Activated B cell treated with CpG ODN at 0.5 μM for 24 hours (primary cell): ENCODE measurements at regions not wholly inside any gene's neighbourhood (a gene's known extent, or its start where the extent isn't known, plus 50 kb on each side); places are given as distances from the start of the nearest gene placed in this dataset.

Experiments
- ATAC-seq: fragments of 200-7000 bp; cut with Tn5 transposase; one replicate; pipeline ENCODE4 v1.10.0; 2021; ENCODE audit warnings: low read depth, mild to moderate bottlenecking, moderate library complexity
- CTCF ChIA-PET: fragments of 350-600 bp; sonication (Branson Sonifier 250); formaldehyde crosslinking; loops from one replicate; lab custom pipeline; 2021; ENCODE audit warnings: antibody characterized with exemption; lab: Charles Lee
- POLR2A ChIA-PET: fragments of 350-600 bp; sonication (Branson Sonifier 250); formaldehyde crosslinking; loops from one replicate; lab custom pipeline; 2021; ENCODE audit warnings: antibody characterized with exemption; lab: Charles Lee
- DNase-seq: peaks from one replicate; pipeline ENCODE4 v3.0.0; 2022
- H3K27ac Mint-ChIP-seq: one replicate; pipeline ENCODE4 v1.8.0; 2020; ENCODE audit warnings: mixed read lengths
- H3K27me3 Mint-ChIP-seq: one replicate; pipeline ENCODE4 v1.8.0; 2021; ENCODE audit warnings: mixed read lengths
- H3K36me3 Mint-ChIP-seq: one replicate; pipeline ENCODE4 v1.8.0; 2021; ENCODE audit warnings: low read depth, mixed read lengths
- H3K4me1 Mint-ChIP-seq: one replicate; pipeline ENCODE4 v1.8.0; 2021; ENCODE audit warnings: mixed read lengths
- H3K4me3 Mint-ChIP-seq: one replicate; pipeline ENCODE4 v1.8.0; 2020; ENCODE audit warnings: mild to moderate bottlenecking, mixed read lengths
- H3K9me3 Mint-ChIP-seq: one replicate; pipeline ENCODE4 v1.8.0; 2020; ENCODE audit warnings: mixed read lengths
- intact Hi-C: fragments of 100-400 bp; cut with micrococcal nuclease; formaldehyde crosslinking; loops from one replicate; pipeline ENCODE4 v1.15.1; 2024
- TF ChIP-seq, protein P1 (sequence below): fragments of 200-600 bp; IDR thresholded peaks from one replicate; pipeline ENCODE4 v1.8.0; 2022; ENCODE audit warnings: antibody characterized with exemption, mild to moderate bottlenecking

GRCh38 chr2:83901317-83901716 is 557.8 kb downstream of the SUCLG1 start:
- Mint-ChIP-seq H3K27ac (no peak overlapping the region), H3K4me1 (no peaks in the 10 kb centered on the region), H3K9me3 (peaks cover 2% of the 10 kb centered on the region), H3K27me3 (no peaks in the 10 kb centered on the region), H3K36me3 (no peaks in the 10 kb centered on the region), H3K4me3 (no peak overlapping the region)
- TF ChIP-seq, protein P1, sequence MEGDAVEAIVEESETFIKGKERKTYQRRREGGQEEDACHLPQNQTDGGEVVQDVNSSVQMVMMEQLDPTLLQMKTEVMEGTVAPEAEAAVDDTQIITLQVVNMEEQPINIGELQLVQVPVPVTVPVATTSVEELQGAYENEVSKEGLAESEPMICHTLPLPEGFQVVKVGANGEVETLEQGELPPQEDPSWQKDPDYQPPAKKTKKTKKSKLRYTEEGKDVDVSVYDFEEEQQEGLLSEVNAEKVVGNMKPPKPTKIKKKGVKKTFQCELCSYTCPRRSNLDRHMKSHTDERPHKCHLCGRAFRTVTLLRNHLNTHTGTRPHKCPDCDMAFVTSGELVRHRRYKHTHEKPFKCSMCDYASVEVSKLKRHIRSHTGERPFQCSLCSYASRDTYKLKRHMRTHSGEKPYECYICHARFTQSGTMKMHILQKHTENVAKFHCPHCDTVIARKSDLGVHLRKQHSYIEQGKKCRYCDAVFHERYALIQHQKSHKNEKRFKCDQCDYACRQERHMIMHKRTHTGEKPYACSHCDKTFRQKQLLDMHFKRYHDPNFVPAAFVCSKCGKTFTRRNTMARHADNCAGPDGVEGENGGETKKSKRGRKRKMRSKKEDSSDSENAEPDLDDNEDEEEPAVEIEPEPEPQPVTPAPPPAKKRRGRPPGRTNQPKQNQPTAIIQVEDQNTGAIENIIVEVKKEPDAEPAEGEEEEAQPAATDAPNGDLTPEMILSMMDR = no peak
- ChIA-PET CTCF (no interaction called here), POLR2A (no interaction called here)
- no peak for DNase-seq
- intact Hi-C loops = no loop called here
- ATAC-seq = no peak

DNA sequence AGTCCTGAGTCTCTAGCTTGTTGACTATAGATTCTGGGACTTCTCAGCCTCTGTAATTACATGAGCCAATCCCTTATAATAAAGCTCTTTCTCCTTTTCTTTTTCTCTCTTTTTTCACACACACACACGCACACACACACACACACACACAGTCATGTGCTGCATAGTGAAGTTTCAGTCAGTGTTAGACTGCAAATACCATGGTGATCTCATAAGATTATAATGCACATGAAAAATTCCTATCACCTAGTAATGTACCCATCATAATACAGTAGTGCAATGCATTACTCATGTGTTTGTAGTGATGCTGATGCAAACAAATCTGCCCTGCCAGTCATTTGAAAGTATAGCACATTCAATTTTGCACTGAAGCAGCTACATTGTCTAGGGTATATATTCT is 558.2 kb downstream of the SUCLG1 start:
- H3K4me1 Mint-ChIP-seq = no peaks in the 10 kb centered on the region
- intact Hi-C loops = no loop called here
- ATAC-seq = no peak

DNA sequence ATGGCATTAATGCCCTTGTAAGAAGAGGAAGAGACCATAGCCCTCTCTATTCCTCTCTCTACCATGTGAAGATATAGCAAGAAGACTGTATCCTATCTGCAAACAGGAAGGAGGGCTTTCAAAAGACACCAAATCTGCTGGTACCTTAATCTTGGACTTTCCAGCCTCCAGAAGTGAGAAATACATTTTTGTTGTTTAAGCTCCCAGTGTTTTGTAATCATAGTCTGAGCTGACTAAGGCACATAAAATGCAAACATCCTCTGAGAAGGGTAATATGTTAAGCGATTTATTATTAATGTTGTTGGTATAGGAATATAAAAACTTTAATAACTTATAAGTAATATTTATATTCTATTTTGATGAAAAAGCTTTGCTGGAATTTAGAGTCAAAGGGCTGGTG is 559.8 kb downstream of the SUCLG1 start:
- H3K4me3 Mint-ChIP-seq = no peak overlapping the region
- intact Hi-C loops = no loop called here
- CTCF ChIA-PET = no interaction called here

More for the DNA sequence above, 558.2 kb downstream of the SUCLG1 start:
- ChIA-PET CTCF (no interaction called here), POLR2A (no interaction called here)
- no peaks in the 10 kb centered on the region for H3K27me3 Mint-ChIP-seq
- H3K27ac Mint-ChIP-seq = no peak overlapping the region
- H3K36me3 Mint-ChIP-seq = no peaks in the 10 kb centered on the region
- H3K9me3 Mint-ChIP-seq = peaks cover 2% of the 10 kb centered on the region
- TF ChIP-seq, protein P1 = no peak
- no peak for DNase-seq
- H3K4me3 Mint-ChIP-seq = no peak overlapping the region

GRCh38 chr2:83894976-83895375 is 564.1 kb downstream of the SUCLG1 start:
- H3K9me3 Mint-ChIP-seq = peaks cover 2% of the 10 kb centered on the region
- DNase-seq (no peak), ATAC-seq (no peak)
- no peaks in the 10 kb centered on the region for H3K27me3 Mint-ChIP-seq
- intact Hi-C loops = no loop called here
- CTCF ChIA-PET = no interaction called here
- H3K36me3 Mint-ChIP-seq = no peaks in the 10 kb centered on the region
- no peak overlapping the region for H3K27ac Mint-ChIP-seq
- no peaks in the 10 kb centered on the region for H3K4me1 Mint-ChIP-seq
- POLR2A ChIA-PET = no interaction called here
- no peak overlapping the region for H3K4me3 Mint-ChIP-seq
- TF ChIP-seq, protein P1 = no peak

More for the DNA sequence above, 559.8 kb downstream of the SUCLG1 start:
- H3K27ac Mint-ChIP-seq = no peak overlapping the region
- H3K27me3 Mint-ChIP-seq = no peaks in the 10 kb centered on the region
- TF ChIP-seq, protein P1 = no peak
- ATAC-seq (no peak), DNase-seq (no peak)
- peaks cover 2% of the 10 kb centered on the region for H3K9me3 Mint-ChIP-seq
- H3K36me3 Mint-ChIP-seq = no peaks in the 10 kb centered on the region
- POLR2A ChIA-PET = no interaction called here
- no peaks in the 10 kb centered on the region for H3K4me1 Mint-ChIP-seq

DNA sequence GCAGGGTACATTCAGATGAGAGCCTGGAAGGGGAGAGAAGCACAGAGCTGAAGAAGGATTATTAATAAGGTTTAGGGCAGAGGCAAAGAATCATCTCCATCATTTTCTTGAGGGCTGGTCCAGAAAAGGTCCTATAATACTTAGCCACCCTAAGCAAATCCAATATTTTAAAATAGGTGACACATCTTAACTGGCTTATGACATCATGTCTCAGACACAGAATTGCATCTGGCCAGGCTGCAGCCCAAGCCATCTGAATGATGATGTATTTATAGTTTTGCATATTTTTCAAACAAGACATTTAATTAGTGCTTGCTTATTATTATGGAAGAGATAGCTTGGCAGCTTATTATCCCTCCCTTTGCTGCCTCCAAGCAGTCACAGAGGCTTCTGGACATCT is 571.3 kb downstream of the SUCLG1 start:
- Mint-ChIP-seq H3K27ac (no peak overlapping the region), H3K4me1 (no peaks in the 10 kb centered on the region), H3K36me3 (no peaks in the 10 kb centered on the region), H3K4me3 (no peak overlapping the region), H3K27me3 (no peaks in the 10 kb centered on the region), H3K9me3 (peaks cover 6% of the 10 kb centered on the region)
- DNase-seq (no peak), ATAC-seq (no peak)
- POLR2A ChIA-PET = no interaction called here
- TF ChIP-seq, protein P1 = no peak
- intact Hi-C loops = no loop called here
- CTCF ChIA-PET = no interaction called here
